T-helper 17 cell (primary cell): ENCODE measurements at regions not wholly inside any gene's neighbourhood (a gene's known extent, or its start where the extent isn't known, plus 50 kb on each side); places are given as distances from the start of the nearest gene placed in this dataset.

Experiments used
- ATAC-seq: fragments of 150-1000 bp; cut with Tn5 transposase; 2 replicates; pipeline ENCODE4 v1.10.0; 2021; ENCODE audit warnings: mild to moderate bottlenecking, moderate library complexity
- DNase-seq, 3 donors: peaks; one replicate each; pipeline versions ENCODE4 v3.0.0 to v3.0.0-alpha.2; 2020 to 2021
- H3K9me3 ChIP-seq: one replicate; pipeline ENCODE4 v1.7.0; 2013; ENCODE audit warnings: low read length, mild to moderate bottlenecking; ENCODE audit not compliant: control insufficient read depth, poor library complexity, severe bottlenecking
- H3K27ac Mint-ChIP-seq: one replicate; pipeline ENCODE4 v1.8.0; 2022; ENCODE audit warnings: mild to moderate bottlenecking, moderate library complexity, mixed read lengths
- H3K27me3 Mint-ChIP-seq: one replicate; pipeline ENCODE4 v1.8.0; 2022; ENCODE audit warnings: mixed read lengths
- H3K36me3 Mint-ChIP-seq: one replicate; pipeline ENCODE4 v1.8.0; 2022; ENCODE audit warnings: low read depth, mixed read lengths
- H3K4me1 Mint-ChIP-seq: one replicate; pipeline ENCODE4 v1.8.0; 2022; ENCODE audit warnings: mild to moderate bottlenecking, mixed read lengths
- H3K4me3 Mint-ChIP-seq: one replicate; pipeline ENCODE4 v1.8.0; 2022; ENCODE audit warnings: mild to moderate bottlenecking, moderate library complexity, mixed read lengths

GRCh38 chr6:4693173-4693970 lies 82.8 kb upstream of the CDYL start:
- Mint-ChIP-seq H3K27ac (no peak overlapping the region), H3K36me3 (peaks cover 4% of the 10 kb centered on the region), H3K27me3 (peaks cover 4% of the 10 kb centered on the region), H3K4me1 (no peaks in the 10 kb centered on the region), H3K4me3 (no peak overlapping the region)
- DNase-seq (no peak), ATAC-seq (no peak)
- no peaks in the 10 kb centered on the region for H3K9me3 ChIP-seq

GRCh38 chr6:4692664-4693063 lies 83.5 kb upstream of the CDYL start:
- DNase-seq (no peak), ATAC-seq (no peak)
- H3K4me1 Mint-ChIP-seq = no peaks in the 10 kb centered on the region
- peaks cover 4% of the 10 kb centered on the region for H3K27me3 Mint-ChIP-seq
- no peak overlapping the region for H3K4me3 Mint-ChIP-seq
- peaks cover 4% of the 10 kb centered on the region for H3K36me3 Mint-ChIP-seq
- H3K27ac Mint-ChIP-seq = no peak overlapping the region
- no peaks in the 10 kb centered on the region for H3K9me3 ChIP-seq

GRCh38 chr6:4687989-4688947 lies 87.9 kb upstream of the CDYL start:
- H3K4me3 Mint-ChIP-seq = no peak overlapping the region
- peaks cover 23% of the 10 kb centered on the region for H3K27me3 Mint-ChIP-seq

GRCh38 chr6:4687656-4687988 lies 88.6 kb upstream of the CDYL start:
- Mint-ChIP-seq H3K4me3 (no peak overlapping the region), H3K27ac (no peak overlapping the region), H3K36me3 (peaks cover 2% of the 10 kb centered on the region), H3K27me3 (peaks cover 29% of the 10 kb centered on the region), H3K4me1 (no peaks in the 10 kb centered on the region)
- no peak for DNase-seq
- no peak for ATAC-seq
- H3K9me3 ChIP-seq = no peaks in the 10 kb centered on the region

More at GRCh38 chr6:4687989-4688947, 87.9 kb upstream of the CDYL start:
- ATAC-seq (no peak), DNase-seq (no peak)
- no peaks in the 10 kb centered on the region for H3K9me3 ChIP-seq
- Mint-ChIP-seq H3K4me1 (no peaks in the 10 kb centered on the region), H3K36me3 (peaks cover 2% of the 10 kb centered on the region), H3K27ac (no peak overlapping the region)

GRCh38 chr6:4682431-4683097 lies 93.6 kb upstream of the CDYL start:
- peaks cover 2% of the 10 kb centered on the region for H3K36me3 Mint-ChIP-seq
- H3K4me3 Mint-ChIP-seq = no peak overlapping the region
- DNase-seq (no peak), ATAC-seq (no peak)
- peaks cover 35% of the 10 kb centered on the region for H3K27me3 Mint-ChIP-seq
- no peak overlapping the region for H3K27ac Mint-ChIP-seq
- H3K9me3 ChIP-seq = no peaks in the 10 kb centered on the region
- H3K4me1 Mint-ChIP-seq = no peaks in the 10 kb centered on the region

GRCh38 chr6:4678506-4679300 lies 97.5 kb upstream of the CDYL start:
- ATAC-seq (no peak), DNase-seq (no peak)
- Mint-ChIP-seq H3K4me3 (no peak overlapping the region), H3K27ac (no peak overlapping the region), H3K4me1 (no peaks in the 10 kb centered on the region), H3K27me3 (peaks cover 31% of the 10 kb centered on the region), H3K36me3 (peaks cover 2% of the 10 kb centered on the region)
- H3K9me3 ChIP-seq = no peaks in the 10 kb centered on the region

GRCh38 chr6:4677751-4678065 lies 98.5 kb upstream of the CDYL start:
- Mint-ChIP-seq H3K27me3 (peaks cover 31% of the 10 kb centered on the region), H3K36me3 (no peaks in the 10 kb centered on the region), H3K4me3 (no peak overlapping the region), H3K4me1 (peaks cover 3% of the 10 kb centered on the region), H3K27ac (no peak overlapping the region)
- no peak for DNase-seq
- H3K9me3 ChIP-seq = no peaks in the 10 kb centered on the region
- ATAC-seq = no peak

GRCh38 chr6:4677011-4677750 lies 99.0 kb upstream of the CDYL start:
- DNase-seq = no peak
- no peak for ATAC-seq
- peaks cover 31% of the 10 kb centered on the region for H3K27me3 Mint-ChIP-seq
- peaks cover 3% of the 10 kb centered on the region for H3K4me1 Mint-ChIP-seq
- H3K27ac Mint-ChIP-seq = no peak overlapping the region
- H3K4me3 Mint-ChIP-seq = no peak overlapping the region
- no peaks in the 10 kb centered on the region for H3K9me3 ChIP-seq
- no peaks in the 10 kb centered on the region for H3K36me3 Mint-ChIP-seq

- peaks cover 3% of the 10 kb centered on the region for H3K4me1 Mint-ChIP-seq
- DNase-seq = no peak
- ATAC-seq = no peak
- H3K4me3 Mint-ChIP-seq = no peak overlapping the region
- H3K27ac Mint-ChIP-seq = no peak overlapping the region
- H3K36me3 Mint-ChIP-seq = no peaks in the 10 kb centered on the region
- no peaks in the 10 kb centered on the region for H3K9me3 ChIP-seq
- H3K27me3 Mint-ChIP-seq = peaks cover 36% of the 10 kb centered on the region
Observed at GRCh38 chr6:4676016-4676415, 100.2 kb upstream of the CDYL start.

- peaks cover 3% of the 10 kb centered on the region for H3K4me1 Mint-ChIP-seq
- H3K4me3 Mint-ChIP-seq = no peak overlapping the region
Observed at GRCh38 chr6:4675121-4675520, 101.1 kb upstream of the CDYL start.

GRCh38 chr6:4673861-4674260 lies 102.3 kb upstream of the CDYL start:
- Mint-ChIP-seq H3K27me3 (peaks cover 36% of the 10 kb centered on the region), H3K27ac (no peak overlapping the region), H3K4me3 (no peak overlapping the region), H3K36me3 (peaks cover 2% of the 10 kb centered on the region), H3K4me1 (peaks cover 3% of the 10 kb centered on the region)
- H3K9me3 ChIP-seq = no peaks in the 10 kb centered on the region
- ATAC-seq (no peak), DNase-seq (no peak)

More at GRCh38 chr6:4675121-4675520, 101.1 kb upstream of the CDYL start:
- H3K36me3 Mint-ChIP-seq = no peaks in the 10 kb centered on the region
- ATAC-seq (no peak), DNase-seq (no peak)
- no peak overlapping the region for H3K27ac Mint-ChIP-seq
- no peaks in the 10 kb centered on the region for H3K9me3 ChIP-seq
- peaks cover 36% of the 10 kb centered on the region for H3K27me3 Mint-ChIP-seq

- Mint-ChIP-seq H3K36me3 (peaks cover 3% of the 10 kb centered on the region), H3K27ac (no peak overlapping the region), H3K27me3 (peaks cover 41% of the 10 kb centered on the region), H3K4me3 (no peak overlapping the region), H3K4me1 (peaks cover 3% of the 10 kb centered on the region)
- no peaks in the 10 kb centered on the region for H3K9me3 ChIP-seq
- no peak for DNase-seq
- no peak for ATAC-seq
Observed at GRCh38 chr6:4672772-4673171, 103.4 kb upstream of the CDYL start.
